Stimulated activated CD4-positive, alpha-beta T cell treated with anti-CD3 and anti-CD28 coated beads, TNF-alpha, amount 100 ng/mL, for 1 hour (primary cell): ENCODE measurements at regions not wholly inside any gene's neighbourhood (a gene's known extent, or its start where the extent isn't known, plus 50 kb on each side); places are given as distances from the start of the nearest gene placed in this dataset.

Experiments
- DNase-seq, 3 donors: peaks; one replicate each; pipeline ENCODE4 v3.0.0-alpha.2; 2020; ENCODE audit warnings: low read depth in 3 of 3, low spot score in 1 of 3

DNA sequence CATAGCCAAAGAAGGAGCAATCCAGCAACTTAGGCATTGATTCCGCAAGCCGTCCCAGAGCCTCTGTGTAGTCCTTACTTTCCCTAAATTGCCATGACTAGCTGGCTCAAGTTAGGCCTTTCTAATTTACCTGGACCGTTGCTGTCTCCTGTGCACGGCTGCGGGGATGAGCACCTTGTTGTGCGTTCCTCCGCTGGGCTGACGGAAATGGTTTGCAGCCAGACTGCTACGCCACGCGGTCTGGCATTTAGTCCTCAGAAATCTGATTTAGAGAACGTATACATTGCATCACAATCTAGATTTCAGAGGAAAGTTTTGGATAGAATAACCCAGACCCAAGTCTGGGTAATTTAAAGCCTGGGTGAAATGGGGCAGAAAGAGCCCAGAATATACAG lies 133.2 kb upstream of the ARHGAP5 start:
- DNase-seq = no peak

DNA sequence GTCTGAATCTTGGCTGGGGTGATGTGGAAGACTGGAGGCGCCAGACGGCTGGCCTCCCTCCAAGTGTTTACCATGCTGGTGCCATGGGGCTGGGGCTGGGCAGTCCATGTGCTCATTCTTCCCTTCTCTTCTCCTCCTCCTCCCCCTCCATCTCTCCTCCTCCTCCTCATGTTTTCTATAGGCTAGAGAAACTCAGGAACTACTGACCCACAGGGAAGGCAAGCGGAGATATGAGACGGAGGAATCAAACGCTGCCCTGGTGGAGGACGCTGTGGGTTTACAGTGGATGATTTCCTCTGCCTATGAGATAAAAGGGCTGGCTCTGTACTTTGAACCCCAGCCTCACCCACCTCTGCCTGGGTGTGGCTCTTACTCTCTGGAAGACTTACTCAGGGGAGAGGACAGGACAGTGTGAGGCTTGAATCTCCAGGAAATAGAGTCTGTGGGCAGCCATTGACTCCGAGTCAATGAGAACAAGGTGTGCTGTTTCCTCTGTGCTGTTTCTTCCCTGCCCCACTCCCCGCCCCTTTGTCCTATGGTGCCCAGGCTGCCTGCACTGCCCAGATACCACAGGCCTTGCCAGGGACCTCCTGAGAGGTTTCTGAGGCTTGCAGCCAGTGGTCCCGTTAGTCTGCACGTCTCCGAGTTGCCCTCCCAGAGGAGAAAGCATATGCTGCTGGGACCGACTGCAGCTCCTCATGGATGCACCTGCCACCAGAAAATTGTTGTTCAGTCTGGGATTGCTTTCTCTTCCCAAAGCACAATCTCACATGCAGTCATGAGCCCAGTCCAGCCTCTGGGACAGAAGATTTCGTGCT lies 132.6 kb upstream of the ARHGAP5 start:
- DNase-seq = no peak

DNA sequence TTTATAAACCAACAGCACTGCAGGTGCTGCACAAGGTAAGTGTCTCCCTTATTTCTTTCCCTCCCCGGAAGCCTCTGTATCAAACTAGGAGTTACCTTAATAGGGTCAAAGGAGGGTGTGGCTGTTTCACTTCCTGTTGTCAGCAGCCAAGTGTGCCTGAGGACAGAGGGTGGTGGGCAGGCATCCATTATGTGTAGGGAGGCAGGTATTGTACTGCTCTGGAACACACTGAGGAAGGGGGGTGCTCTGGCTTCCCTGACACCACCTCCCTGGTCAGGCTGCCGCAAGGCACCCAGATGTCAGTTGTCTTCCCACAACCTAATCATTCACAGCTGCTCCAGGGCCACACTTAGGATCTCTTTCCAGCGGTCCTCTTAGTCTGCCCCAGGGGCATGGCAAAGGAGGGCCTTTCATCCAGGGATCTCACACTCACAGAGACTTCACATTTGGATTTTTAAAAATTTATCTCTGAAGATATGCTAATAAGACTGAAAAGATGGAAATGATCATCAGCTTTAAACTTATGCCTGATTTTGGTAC lies 132.0 kb upstream of the ARHGAP5 start:
- DNase-seq = no peak

DNA sequence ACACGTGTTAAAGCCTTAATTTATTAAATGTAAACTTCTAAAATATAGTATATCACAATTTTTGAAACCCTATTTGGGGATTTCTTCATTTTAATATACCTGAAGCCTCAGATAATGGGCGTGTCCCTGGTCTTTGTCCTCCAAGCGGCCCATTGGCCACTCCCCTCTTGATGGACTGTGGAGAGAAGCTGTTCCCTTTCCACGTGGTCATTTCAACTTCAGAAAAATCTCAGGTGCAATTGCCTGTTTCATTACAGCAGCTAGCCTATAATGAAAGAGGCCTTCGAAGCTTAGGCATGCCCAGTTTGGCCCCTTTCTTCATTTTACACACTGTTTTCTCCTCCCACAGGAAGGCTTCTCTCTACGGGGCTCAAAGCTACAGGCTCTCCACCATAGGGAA lies 131.4 kb upstream of the ARHGAP5 start:
- no peak for DNase-seq

DNA sequence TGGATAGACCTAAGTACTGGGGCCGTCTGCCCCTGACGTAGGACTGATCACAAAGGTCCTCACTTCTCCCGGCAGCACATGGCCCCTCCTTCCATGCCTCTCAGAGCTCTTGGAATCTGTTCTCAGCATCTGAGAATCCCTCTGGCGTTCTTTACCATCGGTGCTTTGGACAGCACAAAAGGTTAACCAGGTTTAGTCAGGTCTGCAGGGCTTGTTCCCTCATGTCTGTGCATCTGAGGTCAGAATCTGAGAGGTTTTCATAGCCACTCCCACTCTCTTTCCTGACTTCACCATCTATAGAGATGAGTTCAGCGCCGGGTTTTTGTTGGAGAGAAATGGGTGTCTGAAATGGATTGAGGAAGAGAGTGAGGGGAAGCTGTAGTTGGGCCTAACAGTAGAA lies 130.0 kb upstream of the ARHGAP5 start:
- DNase-seq = no peak

DNA sequence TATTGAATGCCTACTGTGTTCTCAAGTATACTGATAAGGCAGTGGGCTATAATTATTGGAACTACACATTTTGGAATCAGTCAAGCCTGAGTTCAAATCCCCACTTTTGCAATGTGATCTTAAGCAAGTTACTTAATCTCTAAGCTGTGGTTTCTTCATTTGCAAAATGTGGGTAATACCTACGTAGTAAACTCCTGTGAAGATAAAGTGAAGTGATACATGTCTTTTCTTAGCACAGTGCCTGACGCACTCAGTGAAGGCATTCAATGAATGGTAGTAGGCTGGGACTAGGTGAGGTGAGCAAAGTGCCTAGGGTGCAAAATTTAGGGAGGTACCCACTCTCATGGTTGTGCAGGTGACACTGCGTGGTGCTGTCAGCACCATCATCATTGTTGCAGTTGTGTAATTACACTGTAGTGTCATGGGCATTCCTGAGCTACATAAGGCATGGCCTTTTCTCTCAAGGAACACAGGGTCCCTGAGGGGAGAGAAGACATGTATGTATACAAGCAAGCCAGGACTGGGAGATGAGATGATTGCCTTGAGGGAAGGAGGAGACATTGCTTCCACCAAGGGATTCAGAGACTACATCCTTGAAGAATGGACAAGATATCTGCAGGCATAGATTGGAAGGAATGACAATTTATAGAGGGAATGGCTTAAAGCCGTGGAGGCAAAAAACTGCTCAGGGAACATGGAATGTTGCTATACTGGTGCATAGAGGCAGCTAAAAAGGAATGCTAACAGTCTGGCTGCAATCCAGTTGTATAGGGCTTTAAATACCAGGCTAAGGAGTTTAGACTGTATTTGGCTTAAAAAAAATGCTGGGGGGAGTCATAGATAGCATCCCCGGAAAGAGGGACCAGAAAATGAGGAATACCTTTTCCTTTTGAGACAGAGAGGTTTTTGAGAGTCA lies 129.2 kb upstream of the ARHGAP5 start:
- no peak for DNase-seq

DNA sequence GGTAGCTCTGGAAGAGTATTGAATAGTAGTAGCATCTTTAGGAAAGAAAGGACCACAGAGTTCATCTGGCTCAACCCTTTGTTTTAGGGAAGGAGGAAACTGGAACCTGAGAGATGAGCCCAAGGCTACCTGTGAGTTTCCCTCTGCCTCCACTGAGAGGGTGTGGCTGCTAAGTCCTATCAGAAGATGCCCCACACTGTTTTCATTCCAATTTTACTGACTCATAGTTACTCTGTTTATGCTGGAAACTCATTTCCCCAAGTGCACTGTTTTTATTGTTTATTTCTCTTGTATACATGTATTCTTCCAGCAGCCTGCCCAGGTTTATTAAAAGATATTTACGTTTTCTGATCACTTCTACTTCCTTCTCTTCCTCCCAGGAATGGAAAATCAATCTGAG lies 127.4 kb upstream of the ARHGAP5 start:
- no peak for DNase-seq

DNA sequence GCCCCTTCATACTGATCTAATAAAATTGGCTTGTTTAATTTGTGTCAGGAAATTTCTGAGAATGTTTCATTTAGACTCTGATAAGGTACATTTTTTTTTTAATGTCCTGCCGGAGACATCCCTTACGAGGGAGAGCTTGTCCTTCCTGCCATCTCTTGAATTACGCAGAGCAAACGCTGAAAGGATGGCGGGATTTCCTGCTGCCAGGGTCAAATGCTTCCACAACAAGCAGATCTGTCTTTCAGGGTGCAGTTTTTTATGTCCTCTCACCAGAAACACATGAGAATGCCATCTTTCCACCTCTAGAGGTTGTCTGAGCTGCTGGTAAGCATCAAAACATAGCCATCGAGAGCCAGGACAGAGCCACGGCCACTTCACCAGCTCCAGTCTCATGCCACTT lies 126.8 kb upstream of the ARHGAP5 start:
- DNase-seq = no peak

DNA sequence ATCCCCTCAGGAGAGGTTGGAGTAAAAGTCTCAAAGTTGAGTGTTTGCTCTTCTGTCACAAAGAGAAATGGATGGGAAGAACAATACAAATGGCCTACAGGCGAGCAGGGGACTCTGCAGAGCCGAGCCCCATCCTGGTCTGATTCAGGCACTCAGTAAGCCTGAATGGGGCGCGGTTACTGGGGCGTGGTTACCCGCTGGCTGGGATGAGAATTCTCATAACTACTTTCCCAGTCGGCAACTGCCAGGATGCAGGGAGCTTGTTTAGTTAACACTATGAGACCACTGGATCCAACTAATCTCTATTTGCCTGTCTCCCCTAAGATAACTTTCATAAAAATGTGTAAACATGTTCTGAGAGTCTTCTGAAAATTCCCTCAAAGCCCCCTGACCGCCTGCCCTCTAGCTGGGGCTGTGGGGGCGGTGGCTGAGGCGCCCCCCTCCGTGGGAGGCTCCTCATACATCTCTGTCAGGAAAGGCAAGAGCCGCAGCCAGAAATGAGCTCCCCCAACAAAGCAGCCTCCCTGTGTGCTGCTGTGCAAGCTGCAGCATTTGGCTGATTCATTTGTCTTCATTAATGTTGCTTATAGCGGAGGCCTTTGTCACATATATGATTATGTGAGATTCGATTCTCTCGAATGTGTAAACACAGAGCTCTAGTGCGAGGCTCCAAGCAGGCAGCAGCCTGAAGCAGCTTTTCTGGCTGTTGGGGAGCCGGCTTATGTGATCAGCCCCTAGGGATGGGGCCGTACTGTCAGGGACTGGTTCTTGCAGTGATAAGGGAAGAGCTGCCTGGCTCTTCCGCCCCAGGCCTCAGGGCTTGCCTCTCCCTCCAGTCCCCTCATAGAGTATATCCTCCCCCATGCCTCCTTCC lies 126.1 kb upstream of the ARHGAP5 start:
- no peak for DNase-seq

DNA sequence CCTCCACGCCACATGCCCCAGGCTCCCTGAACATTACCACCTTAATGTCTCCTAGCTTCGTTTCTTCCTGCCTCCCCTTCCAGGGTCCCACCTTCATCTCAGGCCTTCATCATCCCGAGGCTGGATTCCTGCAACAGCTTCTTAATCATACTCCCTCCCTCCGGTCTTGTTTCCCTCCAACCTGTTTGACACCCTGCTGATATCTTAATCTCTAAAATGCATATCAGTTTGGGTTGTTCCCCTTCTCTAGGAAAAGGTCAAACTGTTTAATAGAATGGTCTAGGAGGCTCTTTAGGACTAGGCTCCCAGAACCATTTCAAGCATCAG lies 125.5 kb upstream of the ARHGAP5 start:
- DNase-seq = no peak

DNA sequence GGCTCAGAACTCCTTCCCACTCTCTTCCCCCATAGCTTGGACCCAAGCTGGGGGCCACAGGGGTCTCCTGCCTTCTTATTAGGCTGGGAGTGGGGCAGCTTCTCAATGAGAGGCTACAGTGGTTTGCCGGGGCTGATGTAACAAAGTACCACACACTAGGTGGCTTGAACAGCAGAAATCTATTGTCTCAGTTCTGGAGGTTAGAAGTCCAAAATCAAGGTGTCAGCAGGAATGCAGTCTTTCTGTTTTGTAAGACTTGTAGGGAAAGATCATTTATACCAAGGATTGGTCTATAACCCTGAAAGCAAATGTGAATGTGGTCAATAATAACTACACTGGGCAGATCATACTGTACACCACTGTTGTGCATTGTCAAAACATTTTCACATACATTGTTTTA lies 124.5 kb upstream of the ARHGAP5 start:
- no peak for DNase-seq

DNA sequence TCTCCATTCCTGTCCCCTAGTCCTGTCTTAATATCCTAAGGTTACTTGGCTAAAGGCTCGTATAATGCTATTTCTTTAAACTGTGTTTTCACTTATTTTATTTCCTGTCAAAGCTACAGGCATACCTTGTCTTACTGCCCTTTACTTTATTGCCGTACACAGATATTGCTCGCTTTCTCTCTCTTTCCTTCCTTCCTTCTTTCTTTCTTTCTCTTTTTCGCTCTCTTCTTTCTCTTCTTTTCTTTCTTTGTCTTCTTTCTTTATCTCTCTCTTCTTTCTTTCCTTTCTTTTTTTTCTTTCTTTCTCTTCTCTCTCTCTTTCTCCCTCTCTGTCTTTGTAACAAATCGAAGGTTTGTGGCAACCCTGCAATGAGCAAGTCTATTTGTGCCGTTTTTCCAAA lies 123.9 kb upstream of the ARHGAP5 start:
- no peak for DNase-seq

DNA sequence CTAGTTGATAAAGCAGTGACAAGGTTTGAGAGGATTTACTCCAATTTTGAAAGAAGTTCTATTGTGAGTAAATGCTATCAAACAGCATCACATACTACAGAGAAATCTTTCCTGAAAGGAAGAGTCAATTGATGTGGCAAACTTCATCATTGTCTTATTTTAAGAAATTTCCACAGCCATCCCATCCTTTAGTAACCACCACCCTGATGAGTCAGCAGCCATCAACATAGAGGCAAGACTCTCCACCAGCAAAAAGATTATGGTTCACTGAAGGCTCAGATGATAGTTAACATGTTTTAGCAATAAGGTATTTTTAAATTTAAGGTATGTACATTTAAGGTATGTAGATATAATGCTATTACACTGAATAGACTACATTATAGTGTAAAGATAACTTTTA lies 122.1 kb upstream of the ARHGAP5 start:
- no peak for DNase-seq

DNA sequence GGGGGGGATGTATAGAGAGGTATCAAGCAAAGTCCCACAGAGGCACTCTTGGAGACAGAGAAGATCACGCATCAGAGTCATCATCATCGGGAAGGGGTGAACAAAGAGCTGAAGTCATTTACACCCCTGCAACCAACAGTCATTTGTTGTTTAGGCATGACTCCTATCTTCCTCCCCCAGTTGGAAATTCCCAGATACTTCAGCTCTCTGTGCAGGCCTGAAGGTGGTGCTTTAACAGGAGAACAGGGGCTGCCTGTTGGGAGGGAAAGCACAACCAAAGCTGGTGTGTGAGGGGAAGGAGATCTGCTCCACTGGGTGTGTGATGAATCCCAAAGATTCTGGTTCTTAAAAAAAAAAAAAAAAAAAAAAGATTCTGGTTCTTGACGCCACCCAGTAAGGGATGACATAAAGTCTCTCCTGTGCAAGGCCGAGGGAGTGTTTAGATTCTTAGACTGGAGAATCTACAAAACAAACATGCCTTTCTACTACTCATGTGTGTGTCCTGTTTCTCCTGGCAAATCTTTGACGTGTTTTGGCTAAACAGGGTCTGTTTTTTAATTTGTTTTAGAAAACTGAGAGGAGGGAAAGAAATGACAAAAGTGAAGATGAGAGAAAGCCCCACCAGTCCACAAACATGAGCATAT lies 121.0 kb upstream of the ARHGAP5 start:
- no peak for DNase-seq

DNA sequence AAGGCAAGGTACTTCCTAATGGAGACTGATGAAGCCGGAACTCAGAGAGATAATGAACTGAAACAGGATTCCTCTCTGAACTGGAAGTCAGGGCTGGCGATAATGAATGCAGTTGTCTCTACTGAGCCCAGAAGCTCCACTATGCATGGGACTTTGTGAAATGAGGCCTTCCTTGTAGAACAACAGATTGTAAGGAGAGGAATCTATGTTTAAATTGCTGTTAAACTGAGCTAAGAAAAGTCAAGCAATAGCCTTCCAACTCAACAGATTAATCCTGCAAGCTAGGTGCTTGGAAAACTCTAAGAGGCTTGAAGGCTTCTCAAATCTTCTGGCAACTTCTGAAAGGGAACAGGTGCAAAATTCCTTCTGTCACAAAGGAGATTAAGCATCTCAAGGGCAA lies 119.5 kb upstream of the ARHGAP5 start:
- no peak for DNase-seq

DNA sequence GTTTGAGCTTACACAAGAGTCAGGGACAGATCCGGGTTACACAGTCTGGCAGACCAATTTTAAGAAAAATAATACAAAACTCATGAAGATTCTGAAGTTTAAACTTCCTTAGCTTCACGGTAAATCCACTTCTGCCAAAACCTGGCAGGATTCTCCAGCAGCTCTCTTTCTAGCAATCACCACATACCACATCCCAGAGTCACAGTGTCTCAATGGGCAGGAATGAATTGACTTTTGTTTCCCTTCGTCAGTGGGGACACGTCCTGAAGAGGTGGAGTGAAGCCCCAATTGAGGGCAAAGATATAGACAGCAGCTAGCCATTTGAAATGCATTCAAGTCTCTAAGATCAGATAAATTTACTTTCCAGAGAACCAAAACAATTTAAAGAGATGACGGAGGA lies 117.1 kb upstream of the ARHGAP5 start:
- no peak for DNase-seq

DNA sequence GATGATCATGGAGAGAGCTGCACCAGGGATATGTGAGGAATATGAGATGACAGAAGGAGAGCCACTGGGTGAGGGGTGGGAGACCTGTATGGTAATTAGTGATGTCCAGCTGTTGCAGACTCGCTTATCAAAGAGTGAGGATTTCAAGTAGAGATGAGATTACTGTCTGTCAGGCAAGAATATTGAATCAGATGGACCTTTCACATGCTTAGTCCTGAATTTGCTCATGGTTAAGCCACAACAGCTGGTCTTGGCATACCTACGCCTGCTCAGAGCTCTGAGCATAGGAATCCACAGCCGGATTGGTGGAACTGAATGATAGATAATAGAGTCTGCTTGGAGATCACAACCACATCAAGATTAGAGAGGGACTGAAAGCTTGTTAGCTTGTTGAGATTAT lies 115.2 kb upstream of the ARHGAP5 start:
- no peak for DNase-seq

DNA sequence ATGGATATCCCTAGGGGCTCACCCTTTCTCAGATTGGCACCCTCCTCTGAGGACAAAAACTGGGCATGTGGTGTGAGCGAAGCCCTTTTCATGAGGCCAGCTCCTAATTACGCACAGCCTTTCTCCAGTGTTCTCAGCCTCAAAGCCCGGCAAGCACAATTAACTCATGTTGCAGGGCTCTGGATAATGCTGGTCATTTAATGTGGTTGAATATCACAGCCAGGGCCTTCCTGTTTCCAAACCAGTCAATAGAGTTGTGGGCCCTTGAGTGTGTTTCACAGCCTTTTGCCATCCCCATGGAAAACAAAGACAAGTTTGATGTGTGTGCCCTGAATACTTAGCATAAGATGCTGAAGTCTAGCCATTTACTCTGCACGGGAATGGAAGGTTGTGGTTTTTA lies 114.2 kb upstream of the ARHGAP5 start:
- no peak for DNase-seq

DNA sequence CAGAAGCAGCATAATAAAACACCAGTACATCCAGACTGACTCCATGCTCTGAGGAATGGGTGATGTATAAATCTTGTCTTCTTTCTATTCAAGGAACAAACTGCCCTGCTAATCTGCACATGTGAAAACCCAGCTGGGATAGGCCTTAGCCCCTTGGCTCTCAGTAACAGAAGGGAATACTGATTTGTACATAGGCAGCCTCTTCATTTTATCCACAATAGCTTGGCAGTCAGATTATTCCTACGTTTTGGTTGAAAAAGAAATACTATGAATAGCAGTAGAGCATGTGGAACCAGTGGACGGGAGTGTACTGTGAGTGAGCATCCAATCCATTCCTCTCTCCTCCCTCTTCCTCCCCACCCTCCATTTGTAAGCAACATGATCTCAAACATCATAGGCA lies 113.5 kb upstream of the ARHGAP5 start:
- no peak for DNase-seq

DNA sequence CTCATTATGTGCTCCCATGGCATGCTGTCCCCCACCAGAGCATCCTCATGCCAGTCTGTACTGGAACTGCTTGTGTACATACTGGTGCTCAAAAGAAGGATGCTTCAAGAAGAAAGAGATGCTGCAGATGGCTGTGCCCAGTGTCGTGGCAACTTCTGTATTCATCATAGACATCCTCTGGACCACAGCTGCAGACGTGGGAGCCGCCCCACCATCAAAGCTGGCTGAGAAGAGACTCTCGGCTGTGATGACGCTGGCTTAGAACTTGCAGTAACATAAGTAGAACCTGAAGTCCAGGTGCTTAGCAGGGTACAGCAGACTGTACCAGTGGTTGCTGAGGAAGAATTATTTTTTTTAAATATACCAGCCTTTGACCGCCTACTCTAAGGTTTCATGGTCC lies 112.6 kb upstream of the ARHGAP5 start:
- no peak for DNase-seq
